Thyroid gland (tissue), 4 donors: ENCODE measurements at regions not wholly inside any gene's neighbourhood (a gene's known extent, or its start where the extent isn't known, plus 50 kb on each side); places are given as distances from the start of the nearest gene placed in this dataset.

Experiments
- DNase-seq, 2 donors: peaks; one replicate each; pipeline ENCODE4 v3.0.0-alpha.2; 2019
- H3K27ac ChIP-seq, 3 donors: fragments of 200-600 bp; sonication (generic); 1 replicate in 2 of 3; 2 replicates in 1 of 3; pipeline ENCODE4 v1.5.1; 2016 to 2019; ENCODE audit warnings: mild to moderate bottlenecking in 1 of 3, moderate library complexity in 1 of 3
- H3K27me3 ChIP-seq: fragments of 200-600 bp; sonication (generic); one replicate; pipeline ENCODE4 v1.5.1; 2019
- H3K36me3 ChIP-seq, 2 donors: fragments of 200-600 bp; sonication (generic); one replicate each; pipeline ENCODE4 v1.5.1; 2016 to 2019
- H3K4me1 ChIP-seq, 2 donors: fragments of 200-600 bp; sonication (generic); one replicate each; pipeline ENCODE4 v1.5.1; 2017 to 2019
- H3K4me3 ChIP-seq, 3 donors: fragments of 200-600 bp; sonication (generic); replicated peaks in 1 of 3; 1 replicate in 2 of 3; 2 replicates in 1 of 3; pipeline ENCODE4 v1.5.1; 2016; ENCODE audit warnings: mild to moderate bottlenecking in 1 of 3
- H3K9me3 ChIP-seq: fragments of 200-600 bp; sonication (generic); one replicate; pipeline ENCODE4 v1.5.1; 2017
- CTCF ChIP-seq, 6 experiments: fragments of 200-600 bp in 3 of 6; fragments of 450-650 bp in 3 of 6; sonication (generic) in 3 of 6; IDR thresholded peaks; one replicate each; pipeline ENCODE4 v1.5.1; 2016 to 2019; ENCODE audit warnings: antibody characterized with exemption in 6 of 6, mild to moderate bottlenecking in 2 of 6, inconsistent platforms in 1 of 6, moderate library complexity in 1 of 6
- POLR2A ChIP-seq, 2 donors: fragments of 450-650 bp; IDR thresholded peaks; one replicate each; pipeline ENCODE4 v1.6.1; 2017; ENCODE audit warnings: antibody characterized with exemption in 2 of 2, mild to moderate bottlenecking in 2 of 2, moderate library complexity in 1 of 2
- WGBS, 2 donors: methylation state at CpG; one replicate each; pipeline ENCODE4 v1.1.5; 2017; 5-methylcytosine and 5-hydroxymethylcytosine counted together
- intact Hi-C: fragments of 100-400 bp; cut with DNase I; formaldehyde crosslinking; loops from one replicate; pipeline ENCODE4 v1.15.1; 2023

- intact Hi-C loops = no loop called here
- Histone ChIP-seq H3K4me1 (no peaks in the 10 kb centered on the region), H3K4me3 (no peak overlapping the region), H3K9me3 (no peaks in the 10 kb centered on the region), H3K27me3 (no peaks in the 10 kb centered on the region), H3K36me3 (no peaks in the 10 kb centered on the region), H3K27ac (no peak overlapping the region)
- TF ChIP-seq POLR2A (IDR thresholded peaks at IDR 0.05) (no peak), CTCF (IDR thresholded peaks at IDR 0.05) (no peak)
- 52 to 63% methylated on average over 5 of the region's 5 CpGs for whole genome bisulfite sequencing, 2 donors
- DNase-seq = no peak
Measured at GRCh38 chr18:2444201-2444875, 127.0 kb downstream of the METTL4 start.

DNA sequence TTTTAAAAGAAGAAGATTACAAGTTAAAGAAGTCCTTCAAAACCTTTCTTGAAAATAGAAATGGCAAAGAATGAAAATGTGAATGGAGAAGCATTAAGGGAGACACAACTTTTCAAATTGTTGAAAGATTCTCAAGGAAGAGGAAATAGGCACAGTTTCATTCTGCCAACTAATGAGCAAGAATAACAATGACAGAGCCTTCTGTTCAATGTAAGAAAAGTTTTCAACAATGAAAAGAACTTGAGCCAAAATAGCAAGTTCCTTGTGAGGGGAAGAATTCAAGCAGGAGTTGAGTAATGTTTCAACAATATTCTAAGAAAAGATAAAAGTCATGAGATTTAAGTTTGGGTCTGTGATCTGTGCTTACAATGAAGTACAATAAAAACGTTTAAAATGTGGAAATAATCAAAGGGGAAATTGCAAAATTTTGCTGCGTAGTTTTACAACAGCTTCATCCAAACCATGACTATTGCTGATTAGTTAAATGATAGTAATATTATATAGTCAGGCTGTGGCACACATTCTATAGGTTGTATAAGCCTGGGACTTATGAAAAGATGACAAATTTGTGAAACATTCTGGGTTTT, 122.6 kb downstream of the METTL4 start:
- Histone ChIP-seq H3K9me3 (no peaks in the 10 kb centered on the region), H3K36me3 (no peaks in the 10 kb centered on the region), H3K4me3 (no peak overlapping the region), H3K27ac (no peak overlapping the region), H3K4me1 (no peaks in the 10 kb centered on the region), H3K27me3 (no peaks in the 10 kb centered on the region)
- TF ChIP-seq CTCF (IDR thresholded peaks at IDR 0.05) (no peak), POLR2A (IDR thresholded peaks at IDR 0.05) (no peak)
- DNase-seq = no peak
- WGBS, 2 donors = 59 to 63% methylated on average over 2 of the region's 2 CpGs
- intact Hi-C loops = no loop called here

GRCh38 chr18:2451556-2451955, 119.7 kb downstream of the METTL4 start:
- TF ChIP-seq CTCF (IDR thresholded peaks at IDR 0.05) (no peak), POLR2A (IDR thresholded peaks at IDR 0.05) (no peak)
- Histone ChIP-seq H3K4me3 (no peak overlapping the region), H3K4me1 (no peaks in the 10 kb centered on the region), H3K27me3 (no peaks in the 10 kb centered on the region), H3K27ac (no peak overlapping the region), H3K36me3 (no peaks in the 10 kb centered on the region), H3K9me3 (no peaks in the 10 kb centered on the region)
- intact Hi-C loops = no loop called here
- DNase-seq = no peak
- 91 to 92% methylated on average over 1 of the region's 1 CpG for WGBS, 2 donors

DNA sequence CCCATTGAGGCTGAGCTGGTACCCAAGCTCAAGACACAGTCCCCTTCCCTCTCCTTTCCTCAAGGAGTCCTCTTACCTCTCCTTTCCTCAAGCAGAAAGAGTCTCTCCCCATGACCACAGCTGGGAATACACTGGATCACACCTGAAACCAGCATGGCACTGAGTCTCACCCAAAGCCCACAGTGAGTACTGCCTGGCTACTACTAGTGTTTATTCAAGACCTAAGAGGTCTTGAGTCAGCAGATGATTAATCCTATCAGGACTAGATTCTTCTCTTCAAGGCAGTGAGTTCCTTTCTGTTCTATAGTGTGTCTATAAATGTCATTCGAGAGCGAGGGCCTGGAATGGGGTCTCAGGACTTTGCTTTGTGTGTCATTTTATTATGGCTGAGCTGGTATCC, 111.4 kb downstream of the METTL4 start:
- H3K4me1 ChIP-seq = no peaks in the 10 kb centered on the region
- intact Hi-C loops = no loop called here
- H3K27me3 ChIP-seq = no peaks in the 10 kb centered on the region
- H3K36me3 ChIP-seq = no peaks in the 10 kb centered on the region
- DNase-seq = no peak
- 84 to 95% methylated on average over 2 of the region's 2 CpGs for WGBS, 2 donors
- no peak overlapping the region for H3K27ac ChIP-seq
- no peak for TF ChIP-seq POLR2A (IDR thresholded peaks at IDR 0.05)
- TF ChIP-seq CTCF (IDR thresholded peaks at IDR 0.05) = no peak
- H3K4me3 ChIP-seq = no peak overlapping the region
- no peaks in the 10 kb centered on the region for H3K9me3 ChIP-seq

DNA sequence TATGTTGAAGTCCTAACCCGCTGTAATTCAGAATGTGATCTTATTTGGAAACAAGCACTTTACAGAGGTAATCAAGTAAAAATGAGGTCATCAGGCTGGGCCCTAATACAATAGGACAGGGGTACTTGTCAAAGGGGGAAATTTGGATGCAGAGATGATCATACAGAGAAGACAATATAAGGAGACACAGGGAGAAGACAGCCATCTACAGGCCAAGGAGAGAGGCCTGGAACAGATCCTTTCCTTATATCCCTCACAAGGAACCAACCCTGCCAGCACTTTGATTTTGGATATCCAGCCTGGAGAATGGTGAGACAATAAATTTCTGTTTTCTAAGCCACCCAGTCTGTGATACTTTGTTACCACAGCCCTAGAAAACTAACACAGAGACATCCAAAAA, 104.3 kb downstream of the METTL4 start:
- H3K27ac ChIP-seq = no peak overlapping the region
- no peak for TF ChIP-seq POLR2A (IDR thresholded peaks at IDR 0.05)
- no peak for TF ChIP-seq CTCF (IDR thresholded peaks at IDR 0.05)
- H3K4me3 ChIP-seq = no peak overlapping the region
- no peaks in the 10 kb centered on the region for H3K4me1 ChIP-seq
- 86 to 97% methylated on average over 1 of the region's 1 CpG for WGBS, 2 donors
- no peak for DNase-seq
- no peaks in the 10 kb centered on the region for H3K27me3 ChIP-seq
- H3K9me3 ChIP-seq = no peaks in the 10 kb centered on the region
- H3K36me3 ChIP-seq = no peaks in the 10 kb centered on the region
- intact Hi-C loops = no loop called here
